Body of pancreas (tissue), 4 donors: ENCODE measurements at regions not wholly inside any gene's neighbourhood (a gene's known extent, or its start where the extent isn't known, plus 50 kb on each side); places are given as distances from the start of the nearest gene placed in this dataset.

ENCODE experiments used
- CTCF ChIP-seq, 7 experiments: fragments of 450-650 bp in 4 of 7; fragments of 200-600 bp in 3 of 7; sonication (generic) in 3 of 7; IDR thresholded peaks; one replicate each; pipeline ENCODE4 v1.5.1; 2016 to 2019; ENCODE audit warnings: antibody characterized with exemption in 7 of 7
- POLR2A ChIP-seq, 3 donors: fragments of 450-650 bp; IDR thresholded peaks; one replicate each; pipeline ENCODE4 v1.6.1; 2016; ENCODE audit warnings: antibody characterized with exemption in 3 of 3, mild to moderate bottlenecking in 2 of 3

- no peak for TF ChIP-seq CTCF (IDR thresholded peaks at IDR 0.05)
- TF ChIP-seq POLR2A (IDR thresholded peaks at IDR 0.05) = no peak
Measured at GRCh38 chr9:99300103-99300439, 78.0 kb downstream of the SEC61B start.
